Stimulated activated CD8-positive, alpha-beta memory T cell treated with anti-CD3 and anti-CD28 coated beads, Interleukin-4, amount 100 ng/mL, for 4 hours (primary cell): ENCODE measurements at regions not wholly inside any gene's neighbourhood (a gene's known extent, or its start where the extent isn't known, plus 50 kb on each side); places are given as distances from the start of the nearest gene placed in this dataset.
"Not testable (repeated sequence)": the region's sequence is repeated elsewhere in the genome, so short reads cannot be mapped to it uniquely, and the experiment has no call there.

Experiments
- DNase-seq, 2 donors: peaks; one replicate each; pipeline ENCODE4 v3.0.0-alpha.2; 2020; ENCODE audit warnings: low read depth in 2 of 2, low spot score in 1 of 2

DNA sequence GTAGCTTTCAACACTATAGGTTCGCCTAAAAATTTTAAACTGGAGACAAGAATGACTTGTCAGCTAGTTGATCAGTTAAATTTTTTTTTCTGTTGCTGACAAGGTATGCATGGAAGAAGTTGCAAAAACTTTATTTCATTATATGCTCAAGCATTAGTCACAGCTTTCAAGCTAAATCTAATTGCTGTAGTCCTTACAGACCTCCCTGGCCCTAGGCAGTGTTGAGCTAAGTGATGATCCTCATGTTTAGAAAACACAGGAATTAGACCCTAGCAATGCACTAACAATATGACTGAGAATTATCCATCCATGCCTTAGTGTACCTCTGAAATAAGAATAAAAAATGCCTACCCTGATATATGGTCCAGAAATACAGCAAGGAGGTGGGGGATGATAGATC, 253.4 kb downstream of the SP3 start:
- DNase-seq = no peak

DNA sequence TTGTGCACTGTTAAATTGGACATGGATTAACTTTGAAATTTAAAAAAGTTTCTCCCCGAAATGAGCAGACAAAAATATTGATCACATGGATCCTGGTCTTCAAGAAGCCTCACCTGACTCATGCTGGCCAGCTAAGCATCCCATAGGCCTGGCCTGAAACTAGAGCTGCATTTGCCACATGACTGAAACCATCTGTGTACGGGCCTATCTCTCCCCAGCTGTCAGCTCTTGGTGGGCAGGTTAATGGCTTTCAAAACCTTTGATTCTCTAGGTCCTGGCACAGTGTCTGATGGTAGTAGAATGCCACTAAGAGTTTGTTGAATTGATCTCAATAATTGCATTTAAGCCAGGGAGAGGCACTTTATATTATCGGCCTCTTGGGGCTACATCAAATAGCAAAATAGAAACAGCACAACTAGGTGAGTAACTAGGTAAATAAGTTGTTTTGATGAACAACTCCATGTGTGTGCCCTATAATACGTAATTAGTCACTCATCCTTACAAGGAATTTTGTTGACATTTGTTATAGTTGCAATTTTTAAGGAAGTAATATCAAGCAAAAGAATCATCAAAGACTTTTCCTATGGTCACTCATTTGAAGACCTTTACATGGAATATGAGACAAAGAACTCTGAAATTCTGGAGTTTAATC, 251.1 kb downstream of the SP3 start:
- DNase-seq = no peak

DNA sequence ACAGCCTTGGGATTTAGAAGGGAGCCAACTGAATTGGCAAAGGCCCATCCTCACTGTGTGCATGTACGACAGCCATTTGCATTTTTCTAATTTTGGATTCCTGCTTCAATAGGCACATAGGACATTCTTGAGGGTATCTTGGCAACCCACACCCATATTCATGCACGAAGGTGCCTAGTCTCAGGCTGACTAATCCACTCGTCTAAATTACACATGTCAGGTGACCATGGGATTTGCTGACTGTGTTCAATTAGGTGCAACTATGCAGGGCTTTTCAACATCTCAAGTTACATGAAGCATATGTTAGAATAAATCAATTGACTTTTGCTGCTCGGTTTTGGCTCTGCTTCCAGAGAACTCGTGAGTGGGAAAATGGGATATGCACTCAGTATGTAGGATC, 249.7 kb downstream of the SP3 start:
- DNase-seq = no peak

DNA sequence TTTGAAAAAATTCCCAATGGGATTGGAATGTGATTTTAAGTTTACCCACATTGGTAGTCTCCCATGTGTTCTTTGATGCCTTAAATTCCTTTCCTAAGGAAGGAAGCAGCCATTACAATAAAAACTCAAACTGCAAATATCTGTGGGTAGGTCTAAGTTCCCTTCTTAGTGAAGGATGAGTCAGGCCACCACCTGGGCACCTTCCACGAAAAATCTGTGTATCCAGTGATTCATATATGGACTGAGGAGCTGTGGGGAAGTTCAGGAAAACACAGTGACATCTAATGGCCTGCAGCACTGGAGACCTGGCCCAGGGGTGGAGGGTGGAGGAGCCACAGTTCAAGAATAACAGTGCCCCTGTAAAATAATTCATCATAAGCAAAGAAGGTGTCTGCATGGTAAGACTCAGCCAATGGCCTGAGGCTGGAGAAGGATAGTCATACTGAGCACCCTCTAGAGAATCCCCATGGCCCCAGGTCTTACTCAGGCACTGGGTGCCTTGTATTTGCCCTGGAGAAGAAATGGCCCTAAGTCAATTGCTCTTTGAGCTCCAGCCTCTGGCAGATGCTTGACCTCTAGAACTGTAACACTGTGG, 248.6 kb downstream of the SP3 start:
- no peak for DNase-seq

DNA sequence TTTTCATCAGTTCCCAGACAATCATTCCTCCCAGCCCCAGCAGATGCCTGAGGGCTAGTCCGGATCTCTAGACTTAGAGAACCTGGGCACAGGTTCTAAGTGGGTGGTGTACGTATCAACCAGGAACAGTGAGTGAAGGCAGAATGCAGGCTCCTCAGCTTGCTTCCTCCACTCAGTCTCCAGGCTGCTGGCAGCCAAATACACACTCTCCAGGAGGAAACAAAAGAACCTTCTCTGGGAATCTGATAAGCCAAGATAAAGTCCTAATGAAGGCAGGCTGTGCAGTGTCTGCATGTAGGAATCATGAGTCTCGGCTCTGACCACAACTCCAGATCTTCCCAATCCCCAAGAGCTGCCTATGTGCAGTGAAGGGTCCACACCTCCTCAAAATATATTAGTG, 245.7 kb downstream of the SP3 start:
- no peak for DNase-seq

DNA sequence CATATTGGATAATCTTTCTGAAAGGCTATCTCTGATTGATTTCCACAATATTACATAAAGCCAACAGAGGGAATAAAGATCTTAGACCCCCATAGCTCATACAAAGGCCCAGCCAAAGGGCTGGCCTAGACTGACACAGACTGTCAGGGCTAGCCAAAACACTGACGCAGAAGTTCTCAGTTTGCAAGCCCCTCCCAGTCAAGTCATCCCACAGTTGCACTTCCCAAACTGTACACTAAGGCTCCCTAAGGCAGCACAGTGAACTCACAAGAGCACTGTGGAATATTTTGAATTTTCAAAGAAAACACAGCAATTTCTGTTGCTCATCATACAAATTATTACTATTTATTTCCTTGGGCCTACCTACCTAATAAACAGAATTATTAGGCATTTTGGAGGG, 244.9 kb downstream of the SP3 start:
- DNase-seq = no peak

DNA sequence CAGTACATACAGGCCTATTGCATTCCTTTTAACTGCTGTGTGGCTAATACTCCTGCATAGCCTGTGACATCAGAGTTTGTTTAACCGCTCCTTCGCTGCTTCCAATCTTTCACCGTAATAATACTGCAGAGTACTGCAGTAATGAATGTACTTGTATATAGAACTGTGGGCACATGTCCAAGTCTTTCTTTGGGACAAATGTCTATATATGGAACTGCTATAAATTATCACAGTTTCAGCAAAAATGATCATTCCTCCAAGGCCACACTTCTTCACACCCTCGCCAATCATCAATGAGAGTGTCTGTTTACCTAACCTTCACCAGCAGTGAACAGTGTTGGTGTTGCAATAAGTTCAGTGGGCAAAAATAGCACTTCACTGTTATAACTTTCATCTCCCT, 230.4 kb downstream of the SP3 start:
- no peak for DNase-seq

DNA sequence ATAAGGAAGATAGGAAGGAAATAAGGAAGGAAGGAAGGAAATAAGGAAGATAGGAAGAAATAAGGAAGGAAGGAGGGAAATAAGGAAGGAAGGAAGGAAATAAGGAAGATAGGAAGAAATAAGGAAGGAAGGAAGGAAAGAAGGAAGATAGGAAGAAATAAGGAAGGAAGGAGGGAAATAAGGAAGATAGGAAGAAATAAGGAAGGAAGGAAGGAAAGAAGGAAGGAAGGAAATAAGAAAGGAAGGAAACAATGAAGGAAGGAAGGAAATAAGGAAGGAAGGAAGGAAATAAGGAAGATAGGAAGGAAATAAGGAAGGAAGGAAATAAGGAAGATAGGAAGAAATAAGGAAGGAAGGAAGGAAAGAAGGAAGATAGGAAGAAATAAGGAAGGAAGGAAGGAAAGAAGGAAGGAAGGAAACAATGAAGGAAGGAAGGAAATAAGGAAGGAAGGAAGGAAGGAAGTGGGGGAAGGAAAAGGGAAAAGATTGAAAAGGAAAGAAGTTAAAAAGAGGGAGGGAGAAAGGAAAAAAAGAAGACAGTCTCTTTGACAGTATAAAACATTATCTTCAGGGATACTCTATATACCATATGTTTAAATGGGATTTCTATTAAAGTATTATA, 227.1 kb downstream of the SP3 start:
- not testable (repeated sequence) for DNase-seq

DNA sequence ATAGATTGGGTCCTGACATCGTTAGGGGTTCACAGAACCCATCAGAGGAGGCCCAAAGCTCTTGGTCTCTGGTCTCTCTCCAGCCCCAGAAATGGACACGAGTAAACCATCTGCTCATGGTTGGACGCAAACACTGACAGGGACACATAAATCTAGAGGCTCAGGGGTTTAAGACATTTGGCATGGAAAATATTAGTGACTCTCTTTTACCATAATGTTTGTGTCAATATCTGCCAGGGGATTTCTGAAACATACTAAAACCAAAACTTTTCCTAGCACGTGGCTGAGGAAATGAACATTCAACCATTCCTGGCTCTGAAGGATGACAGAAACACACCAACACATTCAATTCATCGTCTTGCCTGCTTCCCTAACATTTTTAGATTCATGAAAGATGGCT, 226.2 kb downstream of the SP3 start:
- no peak for DNase-seq

DNA sequence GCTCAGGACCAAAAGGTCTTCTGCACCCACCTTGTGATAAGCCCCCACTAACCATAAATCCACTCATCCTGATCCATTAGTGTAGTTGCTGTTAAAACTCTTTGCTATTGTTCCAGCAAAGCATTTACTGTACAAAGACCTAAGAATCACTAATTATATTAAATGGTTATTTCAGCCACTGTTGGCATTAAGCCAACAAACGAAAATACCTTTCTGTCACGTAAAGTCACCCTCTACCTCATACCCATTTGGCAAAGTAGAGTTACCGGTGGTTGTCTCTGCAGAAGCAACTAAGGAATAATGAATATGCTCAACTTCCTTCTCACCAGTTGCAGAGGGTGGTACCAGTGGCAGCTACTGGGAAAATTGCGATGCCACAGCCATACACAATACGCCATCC, 224.5 kb downstream of the SP3 start:
- DNase-seq = no peak

DNA sequence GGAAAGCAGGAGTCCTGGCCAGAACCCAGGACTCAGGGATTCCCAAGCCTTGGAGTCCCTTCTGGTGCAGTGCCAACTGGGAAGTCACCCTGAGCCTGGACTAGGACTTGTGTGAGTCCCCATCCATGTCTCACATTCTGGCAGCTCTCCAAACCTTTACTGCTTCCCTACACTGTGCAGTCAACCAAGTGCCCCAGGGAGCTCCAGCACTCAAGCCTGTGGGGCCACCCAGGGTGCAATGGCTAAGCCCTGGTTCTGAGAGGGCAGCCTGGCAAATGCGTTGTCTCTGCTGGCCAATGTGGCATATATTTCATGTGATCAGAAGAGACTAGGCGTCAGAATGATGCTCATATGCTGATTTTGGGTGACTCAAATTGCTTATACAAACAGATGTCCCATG, 223.4 kb downstream of the SP3 start:
- DNase-seq = no peak

DNA sequence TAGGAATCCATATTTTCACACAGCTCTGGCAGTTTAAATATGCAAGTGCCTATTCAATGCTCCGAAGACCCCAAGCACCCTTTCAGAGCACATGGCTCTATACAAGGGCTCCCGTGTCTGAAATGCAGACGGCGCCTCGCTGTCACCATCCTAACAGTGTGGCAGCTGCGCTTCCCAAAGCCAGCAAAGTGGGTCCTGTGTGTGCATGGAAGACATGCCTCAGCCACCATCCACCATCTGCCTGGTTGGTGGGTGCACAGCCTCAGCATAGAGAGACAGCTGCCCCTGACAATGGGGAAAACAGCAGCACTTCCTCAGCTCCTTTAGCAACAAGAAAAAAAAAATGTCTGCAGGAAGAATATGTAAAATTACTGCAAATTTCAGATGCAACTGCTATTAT, 218.1 kb downstream of the SP3 start:
- DNase-seq = no peak

DNA sequence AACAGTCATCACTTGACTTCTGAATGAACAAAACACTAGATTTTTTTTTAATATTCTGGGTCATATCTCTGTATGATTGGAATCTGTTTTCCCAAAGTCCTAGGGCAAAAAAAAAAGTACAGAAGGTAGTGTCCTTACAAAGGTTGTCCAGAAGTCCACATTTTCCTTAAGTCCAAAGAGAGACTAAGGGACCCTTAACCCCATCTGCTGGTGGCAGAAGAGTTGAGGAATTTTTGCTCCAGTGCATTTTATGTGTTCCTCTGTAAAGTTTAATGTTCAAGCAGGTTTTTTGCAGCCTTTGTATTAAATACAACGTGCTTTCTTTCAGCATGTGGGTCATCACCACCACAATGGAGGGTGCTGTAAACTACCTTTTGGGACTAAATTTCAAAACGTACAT, 215.9 kb downstream of the SP3 start:
- DNase-seq = no peak

DNA sequence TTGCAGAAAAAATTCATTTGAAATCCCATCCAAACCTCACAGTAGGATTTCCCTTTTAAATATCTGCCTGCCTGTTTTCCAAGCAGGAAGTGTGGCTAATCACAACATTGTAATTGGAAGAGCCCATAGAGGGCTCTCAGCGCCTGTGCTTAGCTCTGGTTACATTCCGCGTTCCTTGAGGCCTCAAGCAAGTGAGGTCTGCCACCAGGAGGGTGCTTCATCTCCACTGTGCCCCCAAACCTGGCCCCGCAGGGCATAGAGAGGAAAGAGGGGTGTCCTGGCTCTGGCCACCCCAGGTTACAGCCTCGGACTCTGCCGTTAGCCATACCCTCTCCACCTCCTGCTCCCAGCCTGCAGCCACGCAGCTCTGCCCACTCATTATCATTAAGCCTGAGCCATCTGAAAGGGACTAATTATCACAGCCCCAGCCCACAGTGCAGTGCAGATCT, 214.8 kb downstream of the SP3 start:
- no peak for DNase-seq

DNA sequence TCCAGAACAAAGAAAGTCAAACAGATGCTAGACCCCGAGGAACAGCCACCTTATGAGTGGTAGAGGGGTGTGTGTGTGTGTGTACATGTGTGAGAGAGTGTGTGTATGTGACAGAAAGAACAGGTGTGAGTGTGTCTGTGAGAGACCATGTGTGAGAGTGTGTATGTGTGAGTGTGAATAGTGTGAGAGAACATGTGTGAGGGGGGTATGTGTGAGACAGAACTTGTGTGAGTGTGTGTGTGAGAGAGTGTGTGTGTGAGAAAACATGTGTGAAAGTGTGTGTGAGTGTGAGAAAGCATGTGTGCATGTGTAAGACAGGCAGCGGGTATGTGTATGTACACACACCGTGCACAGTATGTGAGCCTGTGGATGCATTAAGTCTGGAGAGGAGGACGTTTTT, 214.3 kb downstream of the SP3 start:
- no peak for DNase-seq

DNA sequence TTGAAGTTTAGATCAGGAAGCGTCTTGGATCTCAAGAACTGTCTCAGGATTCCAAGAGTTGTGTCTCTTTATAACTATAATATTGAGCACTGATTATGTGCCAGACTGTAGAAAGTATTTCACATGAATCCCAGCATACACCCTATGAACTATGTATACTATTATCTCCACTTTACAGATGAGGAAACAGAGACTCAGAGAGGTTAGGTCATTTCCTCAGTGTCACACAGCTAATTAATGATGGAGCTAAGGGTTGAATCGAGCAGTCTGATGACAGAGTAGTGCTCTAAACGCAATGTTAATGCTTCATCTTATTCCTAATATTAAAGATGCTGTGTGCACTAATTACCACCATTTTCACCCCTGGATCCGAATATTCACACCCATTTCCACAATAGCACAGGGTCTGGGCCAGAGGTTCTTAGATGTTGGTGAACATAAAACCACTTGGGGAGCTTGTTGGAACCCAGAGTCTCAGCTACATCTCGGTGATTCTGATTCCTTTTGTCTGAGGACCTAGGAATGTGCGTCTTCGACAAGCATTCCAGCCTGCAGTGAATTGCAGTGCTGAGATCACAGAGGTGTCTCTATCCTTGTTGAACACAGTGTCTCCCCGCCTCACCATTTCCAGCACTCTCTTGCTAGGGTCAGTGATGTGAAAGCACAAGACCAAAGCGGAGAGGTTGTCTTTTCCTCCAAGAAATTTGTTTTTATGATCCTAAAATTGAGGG, 213.8 kb downstream of the SP3 start:
- no peak for DNase-seq

DNA sequence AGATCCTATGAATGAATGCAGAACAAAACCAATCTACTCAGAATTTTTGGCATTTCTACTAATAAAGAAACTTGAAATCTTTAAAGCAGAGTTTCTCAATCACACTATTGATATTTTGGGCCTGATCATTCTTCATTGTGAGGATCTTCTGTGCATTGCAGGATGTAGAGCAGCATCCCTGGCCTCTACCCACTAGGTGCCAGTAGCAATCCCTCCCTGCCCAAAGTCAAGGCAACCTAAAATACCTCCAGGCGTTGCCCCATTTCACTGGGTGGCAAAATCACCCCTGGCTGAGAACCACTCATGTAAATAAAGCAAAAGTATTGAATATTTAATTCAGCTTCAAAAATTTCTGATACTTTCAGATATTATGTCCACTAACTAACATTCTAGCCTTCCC, 213.0 kb downstream of the SP3 start:
- DNase-seq = no peak

DNA sequence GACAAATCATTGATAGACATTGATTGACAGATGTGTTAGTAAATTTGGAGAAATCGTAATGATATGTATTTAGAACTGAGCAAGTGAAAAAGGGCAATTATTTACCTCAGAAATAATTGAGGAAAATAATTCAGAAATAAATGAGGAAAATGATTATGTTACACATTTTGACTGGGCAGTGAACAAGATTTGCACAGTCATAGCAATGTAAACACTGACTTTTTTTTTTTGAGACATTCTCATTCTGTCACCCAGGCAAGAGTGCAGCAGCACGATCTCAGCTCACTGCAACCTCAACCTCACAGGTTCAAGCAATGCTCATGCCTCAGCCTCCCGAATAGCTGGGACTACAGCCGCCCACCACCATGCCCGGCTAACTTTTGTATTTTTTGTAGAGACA, 211.7 kb downstream of the SP3 start:
- no peak for DNase-seq

DNA sequence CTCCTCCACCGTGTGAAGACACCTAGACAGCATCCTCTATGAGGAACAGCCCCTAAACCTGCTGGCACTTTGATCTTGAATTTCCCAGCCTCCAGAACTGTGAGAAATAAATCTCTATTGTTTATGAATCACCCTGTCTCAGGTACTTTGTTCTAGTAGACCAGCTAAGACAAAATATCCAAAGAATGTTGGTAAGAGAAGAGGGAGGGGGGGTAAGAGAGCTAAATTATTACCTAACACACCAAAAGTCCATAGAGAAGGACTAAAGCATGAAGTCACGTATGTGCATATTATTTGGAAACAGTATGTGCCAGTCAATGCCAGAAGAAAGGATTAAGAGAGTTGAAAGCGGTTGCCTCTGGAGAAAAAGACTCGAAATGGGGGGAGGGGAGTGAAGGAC, 211.0 kb downstream of the SP3 start:
- DNase-seq = no peak

DNA sequence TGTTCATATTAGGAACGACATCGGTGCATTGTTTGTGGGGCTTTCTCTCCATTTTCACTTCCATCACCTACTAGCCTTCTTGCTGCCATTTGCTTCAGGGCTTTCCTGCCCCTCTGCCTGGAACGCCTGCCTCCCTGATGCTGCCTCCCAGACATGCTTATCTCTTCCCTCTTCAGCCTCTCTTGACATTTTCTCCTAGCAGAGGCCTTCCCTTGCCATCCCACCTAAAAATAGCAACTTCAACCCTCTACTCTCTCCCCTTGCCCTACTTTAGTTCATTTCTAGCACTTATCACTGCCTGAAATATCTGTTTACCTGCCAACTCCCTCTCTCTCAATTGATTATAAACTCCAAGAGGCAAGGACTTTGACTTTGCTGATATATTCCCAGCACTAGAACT, 210.3 kb downstream of the SP3 start:
- DNase-seq = no peak

DNA sequence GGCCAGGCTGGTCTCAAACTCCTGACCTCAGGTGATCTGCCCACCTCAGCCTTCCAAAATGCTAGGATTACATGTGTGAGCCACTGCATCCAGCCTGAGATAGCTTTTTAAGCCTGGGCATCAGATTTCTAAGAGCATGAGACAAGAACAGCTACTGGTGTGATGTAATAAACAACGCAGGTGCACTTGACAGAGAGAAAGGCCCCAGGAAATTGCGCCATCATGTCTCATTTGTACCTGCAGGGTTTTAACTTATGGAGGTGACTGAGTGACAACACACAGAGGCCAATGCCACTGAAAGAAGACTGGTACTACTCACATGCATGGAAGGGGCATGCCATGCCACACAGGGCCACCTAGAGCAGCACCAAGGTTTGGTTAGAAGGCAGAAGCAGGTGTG, 209.4 kb downstream of the SP3 start:
- DNase-seq = no peak

DNA sequence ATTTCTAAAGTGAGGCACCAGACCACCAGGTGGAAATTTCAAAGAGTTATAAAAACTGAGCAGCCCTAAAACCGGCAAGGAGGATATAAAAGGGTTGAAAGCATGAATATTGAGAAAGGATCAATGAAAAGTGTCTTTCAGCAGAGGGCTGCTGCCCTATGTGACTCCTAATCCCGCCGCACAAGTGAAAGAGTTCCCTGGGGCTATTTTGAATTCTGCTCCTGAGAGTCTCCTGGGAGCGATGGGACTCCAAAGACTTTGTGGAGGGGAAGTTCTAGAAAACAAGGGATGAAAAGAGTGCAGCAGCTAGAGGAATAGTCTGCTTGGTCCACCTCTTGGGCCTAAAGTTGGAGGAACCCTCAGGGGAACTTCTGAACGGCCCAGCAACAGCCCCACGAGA, 205.2 kb downstream of the SP3 start:
- DNase-seq = no peak
